ENCODE measurements at regions not wholly inside any gene's neighbourhood (a gene's known extent, or its start where the extent isn't known, plus 50 kb on each side); places are given as distances from the start of the nearest gene placed in this dataset.

DNA sequence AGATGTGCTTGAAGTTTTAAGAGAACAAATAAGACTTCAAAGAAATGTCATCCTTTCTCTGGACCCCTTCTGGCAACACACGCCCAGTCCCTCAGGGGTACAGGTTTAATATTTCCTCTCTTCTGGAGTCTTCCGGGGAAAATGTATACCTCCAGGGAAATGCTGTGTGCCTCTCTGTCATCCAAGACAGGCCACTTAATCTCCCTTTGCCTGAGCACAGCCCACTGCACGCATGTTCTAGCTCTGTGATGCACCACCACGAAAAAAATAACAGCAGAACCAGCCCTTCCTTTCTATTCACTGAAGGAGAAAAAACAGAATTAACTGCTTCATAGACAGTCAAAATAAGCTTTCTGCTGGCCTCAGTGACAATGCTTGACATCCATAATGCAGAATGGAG is 140.1 kb downstream of the RBFOX3 start:
- DNase-seq (ENCODE audit: low spot score): no peak

DNA sequence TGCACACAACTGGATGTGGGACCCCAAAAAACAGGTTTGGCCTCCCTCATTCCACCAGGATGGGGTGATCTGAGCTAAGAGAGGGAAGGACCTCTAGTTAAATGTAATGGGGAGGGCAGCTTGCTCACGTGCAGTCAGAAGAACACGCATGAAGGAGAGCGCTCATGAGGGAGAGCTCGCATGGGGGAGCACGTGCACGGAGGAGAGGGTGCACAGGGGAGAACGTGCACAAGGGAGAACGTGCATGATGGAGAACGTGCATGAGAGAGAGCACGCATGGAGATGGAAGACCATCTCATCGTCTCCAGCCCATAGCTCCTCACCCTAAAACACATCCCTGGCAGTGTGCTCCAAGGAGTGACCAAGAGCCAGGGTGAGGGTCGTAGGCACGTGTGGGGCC is 141.2 kb downstream of the RBFOX3 start:
- DNase-seq (ENCODE audit: low spot score): no peak

DNA sequence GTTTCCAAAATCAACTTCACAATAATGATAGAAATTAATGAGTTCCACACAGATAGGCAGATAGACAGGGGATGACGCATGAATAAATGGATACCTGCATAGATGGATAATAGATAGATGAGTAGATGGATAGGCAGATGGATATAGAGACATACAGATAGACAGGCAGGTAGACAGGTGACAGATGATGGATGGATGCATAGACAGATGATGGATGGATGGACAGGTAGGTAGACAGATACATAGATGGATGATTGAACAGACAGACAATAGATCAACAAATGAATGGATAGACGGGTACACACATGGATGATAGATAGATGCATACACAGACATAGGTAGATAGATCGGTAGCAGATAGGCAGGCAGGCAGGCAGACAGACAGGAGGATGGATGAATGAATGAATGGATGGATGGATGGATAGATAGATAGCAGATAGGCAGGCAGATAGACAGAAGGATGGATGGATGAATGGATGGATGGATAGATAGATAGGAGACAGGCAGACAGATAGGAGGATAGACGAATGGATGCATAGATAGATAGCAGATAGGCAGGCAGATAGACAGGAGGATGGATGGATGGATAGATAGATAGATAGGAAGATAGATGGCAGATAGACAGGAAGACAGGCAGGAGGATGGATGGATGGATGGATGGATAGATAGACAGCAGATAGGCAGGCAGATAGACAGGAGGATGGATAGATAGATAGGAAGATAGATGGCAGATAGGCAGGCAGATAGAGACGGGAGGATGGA is 142.5 kb downstream of the RBFOX3 start:
- DNase-seq (ENCODE audit: low spot score): no peak

DNA sequence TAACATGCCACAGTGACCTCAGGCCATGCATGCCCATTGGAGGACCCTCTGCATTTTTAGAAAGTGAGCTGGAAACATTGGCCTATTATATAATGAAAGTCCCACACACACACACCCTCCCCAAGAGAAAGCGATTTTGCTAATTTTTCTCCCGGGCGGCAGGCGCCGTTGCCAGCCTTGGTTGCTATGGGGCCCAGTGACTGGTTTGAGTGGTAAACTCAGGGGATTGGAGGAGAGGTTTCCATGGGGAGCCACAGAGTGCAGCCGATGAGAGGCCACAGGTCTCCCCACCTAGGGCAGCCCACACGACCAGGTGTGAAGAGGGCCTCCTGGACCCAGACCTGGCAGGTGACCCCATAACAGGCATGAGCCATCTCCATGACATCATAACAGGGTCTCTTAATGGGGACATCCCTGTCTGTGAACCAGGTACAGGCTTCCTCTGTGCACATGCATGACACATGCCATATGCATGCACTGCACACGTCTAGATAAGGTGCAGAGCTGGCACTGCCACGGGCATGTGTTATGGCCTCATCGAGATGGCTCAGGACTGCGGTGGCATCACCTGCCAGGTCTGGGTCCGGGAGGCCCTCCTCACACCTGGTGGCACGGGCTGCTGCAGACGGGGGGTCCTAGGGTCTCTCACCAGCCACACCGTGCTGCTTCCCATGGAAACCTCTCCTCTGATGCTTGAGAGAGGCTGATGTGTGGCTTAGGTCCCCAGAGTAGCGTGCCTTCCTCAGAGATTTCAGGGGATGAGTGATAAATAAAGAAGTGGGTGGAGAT is 144.1 kb downstream of the RBFOX3 start:
- no peak for DNase-seq (ENCODE audit: low spot score)

DNA sequence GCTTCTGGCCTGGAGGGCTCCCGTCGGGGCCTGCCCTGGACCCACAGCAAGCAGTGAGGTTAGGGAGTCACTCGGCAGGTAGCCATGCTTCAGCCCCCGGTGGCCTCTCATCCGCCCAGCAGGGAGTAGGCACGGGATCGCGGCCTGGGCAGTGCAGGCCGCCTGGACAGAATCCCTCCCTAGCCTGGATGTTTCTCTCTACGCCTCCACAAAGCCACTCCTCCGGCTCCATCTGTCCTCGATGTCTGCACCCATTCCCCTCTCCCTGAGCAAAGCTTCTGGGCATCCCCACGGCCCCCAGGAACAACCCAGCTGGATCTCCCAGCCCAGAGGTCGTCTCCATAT is 145.2 kb downstream of the RBFOX3 start:
- no peak for DNase-seq (ENCODE audit: low spot score)

DNA sequence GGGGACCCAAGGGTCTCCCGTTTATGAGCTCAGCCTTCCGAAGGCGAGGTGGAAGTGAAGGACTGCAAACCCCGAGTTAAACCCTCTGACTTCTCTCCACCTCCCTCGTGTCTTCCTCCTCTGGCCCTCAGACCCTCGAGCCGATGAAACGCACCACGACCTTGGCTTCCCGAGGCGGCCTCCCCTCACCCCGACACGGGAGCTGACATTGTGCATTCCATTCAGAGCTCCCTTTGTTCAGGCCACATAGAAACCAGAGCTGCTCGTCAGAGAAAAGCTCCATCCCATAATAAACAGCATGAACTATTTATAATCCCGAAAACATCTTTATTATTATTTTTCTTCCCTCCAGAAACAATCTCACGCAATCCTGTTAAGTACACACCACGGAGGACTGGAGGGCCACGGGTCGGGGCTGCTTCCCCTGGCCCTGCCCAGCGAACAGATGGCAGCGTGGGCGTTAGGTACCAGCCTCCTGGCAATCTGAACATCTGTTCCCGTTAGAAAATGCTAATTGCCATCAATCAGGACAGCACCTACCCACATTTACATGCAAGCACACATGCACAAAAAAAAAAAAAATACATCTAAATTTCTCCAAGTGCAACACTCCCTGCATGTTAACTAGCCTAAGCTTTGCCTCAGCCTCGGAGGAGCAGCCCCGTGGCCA is 145.7 kb downstream of the RBFOX3 start:
- no peak for DNase-seq (ENCODE audit: low spot score)

DNA sequence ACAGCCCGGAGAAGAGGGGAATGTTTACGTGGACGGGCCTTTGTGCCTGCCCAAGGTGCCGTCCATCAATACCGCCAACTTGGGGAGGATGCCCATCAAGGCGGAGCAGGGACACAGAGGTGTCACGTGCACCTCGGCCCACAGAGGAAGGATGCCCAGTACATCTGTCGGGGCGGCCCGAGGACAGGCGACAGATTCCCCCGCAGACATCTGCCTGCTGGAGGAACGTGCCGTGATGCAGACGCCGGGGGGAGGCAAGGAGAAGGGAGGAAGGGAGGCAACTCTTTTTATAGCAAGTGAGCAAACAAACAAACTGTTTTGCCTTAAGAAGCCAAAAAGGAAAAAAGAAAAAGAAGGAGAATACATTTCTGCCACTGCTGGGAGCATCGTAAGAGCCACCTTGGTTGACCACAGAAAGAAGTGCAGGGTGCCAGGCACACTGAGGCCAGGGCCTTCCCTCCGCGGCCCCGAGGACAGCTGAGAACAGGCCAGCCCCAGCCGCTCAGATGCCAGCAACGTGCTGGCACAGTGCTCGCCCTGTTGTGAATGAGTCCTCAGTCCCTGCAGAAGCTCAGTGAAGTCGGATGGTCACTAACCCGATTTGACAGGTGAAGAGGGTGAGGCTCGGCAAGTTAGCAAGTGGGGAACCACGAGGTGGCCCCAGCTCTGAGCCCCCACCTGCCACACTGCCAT is 146.4 kb downstream of the RBFOX3 start:
- DNase-seq (ENCODE audit: low spot score): no peak

DNA sequence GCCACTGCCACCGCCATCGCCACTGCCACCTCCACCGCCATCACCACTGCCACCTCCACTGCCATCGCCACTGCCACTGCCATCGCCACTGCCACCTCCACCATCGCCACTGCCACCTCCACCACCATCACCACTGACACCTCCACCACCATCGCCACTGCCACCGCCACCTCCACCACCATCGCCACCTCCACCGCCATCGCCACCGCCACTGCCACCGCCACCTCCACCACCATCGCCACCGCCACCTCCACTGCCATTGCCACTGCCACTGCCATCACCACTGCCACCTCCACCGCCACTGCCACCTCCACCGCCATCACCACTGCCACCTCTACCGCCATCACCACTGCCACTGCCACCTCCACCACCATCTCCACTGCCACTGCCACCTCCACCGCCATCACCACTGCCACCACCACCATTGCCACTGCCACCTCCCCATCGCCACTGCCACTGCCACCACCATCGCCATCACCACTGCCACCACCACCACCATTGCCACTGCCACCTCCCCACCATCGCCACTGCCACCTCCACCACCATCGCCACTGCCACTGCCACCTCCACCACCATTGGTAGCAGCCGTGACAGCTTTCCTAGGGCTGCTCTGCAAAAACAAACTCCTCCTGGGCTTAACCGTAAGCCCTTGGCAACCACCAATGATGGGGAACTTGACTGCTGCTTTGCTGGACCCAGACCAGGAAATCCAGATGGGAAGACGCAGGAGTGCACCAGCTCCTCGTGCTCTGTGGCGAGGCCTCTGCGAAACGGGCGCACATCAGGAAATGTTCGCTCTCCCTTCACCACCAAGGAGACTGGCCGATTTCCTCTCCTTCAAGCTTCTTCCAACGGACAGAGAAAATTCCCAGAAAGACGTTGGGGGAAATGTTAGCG is 147.2 kb downstream of the RBFOX3 start:
- DNase-seq (ENCODE audit: low spot score): no peak

DNA sequence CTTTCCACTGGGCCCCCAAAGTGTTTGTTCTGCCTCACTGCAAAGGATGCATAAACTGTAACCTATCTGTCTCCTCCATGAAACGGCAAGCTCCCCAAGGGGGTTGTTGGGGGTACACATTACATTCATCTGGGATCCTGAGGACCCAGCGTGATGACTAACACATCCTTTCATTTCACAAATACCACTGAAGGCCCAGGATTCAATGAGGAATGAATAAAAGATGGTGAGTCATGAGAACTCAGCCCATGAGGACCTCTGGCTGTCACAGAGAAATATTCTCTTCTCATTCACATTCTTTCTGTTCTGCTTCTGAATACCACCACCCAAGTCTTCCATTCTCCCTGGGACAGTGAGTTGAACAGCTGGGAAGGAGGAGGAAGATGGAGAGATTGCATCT is 149.8 kb downstream of the RBFOX3 start:
- DNase-seq (ENCODE audit: low spot score): peak; percentile 51

DNA sequence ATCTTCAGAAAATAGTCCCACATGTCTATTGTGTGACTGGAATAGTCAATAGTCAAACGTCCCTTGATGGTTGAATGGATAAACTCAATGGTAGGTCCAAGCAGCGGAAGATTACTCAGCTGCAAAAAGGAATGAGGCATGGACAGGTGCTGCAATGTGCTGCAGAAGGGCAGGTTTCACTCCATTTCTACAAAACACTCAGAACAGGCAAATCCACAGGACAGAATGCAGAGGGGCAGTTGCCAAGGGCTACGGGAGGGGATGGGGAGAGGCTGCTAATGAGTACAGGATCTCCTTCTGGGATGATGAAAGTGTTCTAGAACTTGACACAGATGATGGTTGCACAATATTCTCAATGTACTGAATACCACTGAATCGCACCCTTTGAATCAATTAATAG is 151.0 kb downstream of the RBFOX3 start:
- no peak for DNase-seq (ENCODE audit: low spot score)

DNA sequence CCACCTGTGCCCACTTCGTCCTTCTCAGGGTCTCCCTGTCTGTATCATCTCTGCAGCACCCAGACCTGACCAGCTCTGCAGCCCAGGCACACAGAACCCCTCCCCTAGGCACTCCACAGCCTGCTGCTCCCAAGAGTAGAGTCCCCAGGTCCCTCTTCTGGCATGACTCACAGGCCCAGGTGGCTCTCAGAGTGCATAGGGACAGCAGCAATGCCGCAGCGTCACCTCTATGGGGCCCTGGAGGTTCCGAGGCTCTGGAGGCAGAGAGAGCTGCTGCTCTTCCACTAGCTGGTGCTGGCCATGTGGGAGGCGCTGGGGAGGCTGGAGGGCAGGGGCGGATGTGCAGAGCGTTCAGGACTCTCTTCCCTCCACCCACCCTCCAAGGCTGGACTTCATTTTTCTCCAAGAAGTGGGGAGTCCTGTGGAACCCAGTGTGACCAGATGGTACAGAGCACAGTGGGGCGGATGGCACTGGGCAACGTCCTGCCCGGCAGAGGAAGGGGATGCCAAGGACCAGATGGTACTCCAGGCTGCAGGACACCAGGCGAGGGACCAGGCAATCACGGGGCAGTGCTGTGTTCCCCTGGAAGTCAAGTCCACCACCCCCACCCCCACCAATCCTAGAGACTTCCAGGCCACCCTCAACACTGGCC is 151.7 kb downstream of the RBFOX3 start:
- DNase-seq (ENCODE audit: low spot score): no peak

DNA sequence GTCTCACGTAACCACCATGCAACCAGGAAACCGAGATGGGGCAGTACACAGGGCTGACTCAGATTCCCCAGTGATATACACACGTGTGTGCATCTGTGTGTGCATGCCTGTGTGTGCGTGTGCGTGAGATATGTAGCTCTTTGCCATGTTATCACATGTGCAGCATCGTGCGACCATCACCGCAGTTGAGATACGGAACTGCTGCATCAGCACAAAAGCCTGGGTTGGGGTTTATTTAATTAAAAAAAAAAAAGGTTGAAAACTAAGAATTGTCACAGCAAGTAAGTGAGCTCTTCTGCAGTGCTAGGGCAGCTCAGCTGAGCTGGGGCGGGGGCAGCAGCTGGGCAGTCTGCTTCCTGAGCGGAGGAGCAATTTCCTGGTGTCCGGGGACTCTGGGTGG is 152.5 kb downstream of the RBFOX3 start:
- DNase-seq (ENCODE audit: low spot score): no peak

DNA sequence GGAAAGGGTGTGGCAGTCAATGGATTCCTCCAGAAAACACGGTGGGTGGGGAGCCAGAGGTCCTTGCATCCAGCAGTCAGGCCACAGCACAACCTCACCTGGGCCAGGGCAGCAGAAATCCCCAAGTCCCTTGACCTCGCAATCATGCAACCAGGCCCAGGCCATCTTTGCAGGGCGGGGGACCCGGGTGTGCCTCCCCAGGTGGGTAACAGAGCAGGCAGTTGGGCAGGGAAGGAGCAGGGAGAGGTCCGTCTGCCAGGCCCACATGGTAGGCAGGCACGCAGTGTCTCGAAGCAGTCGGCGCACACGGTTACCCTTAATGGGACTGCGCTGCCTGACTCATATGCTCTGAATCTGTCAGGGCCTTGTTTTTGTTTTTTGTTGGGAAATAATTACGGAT is 153.0 kb downstream of the RBFOX3 start:
- no peak for DNase-seq (ENCODE audit: low spot score)

DNA sequence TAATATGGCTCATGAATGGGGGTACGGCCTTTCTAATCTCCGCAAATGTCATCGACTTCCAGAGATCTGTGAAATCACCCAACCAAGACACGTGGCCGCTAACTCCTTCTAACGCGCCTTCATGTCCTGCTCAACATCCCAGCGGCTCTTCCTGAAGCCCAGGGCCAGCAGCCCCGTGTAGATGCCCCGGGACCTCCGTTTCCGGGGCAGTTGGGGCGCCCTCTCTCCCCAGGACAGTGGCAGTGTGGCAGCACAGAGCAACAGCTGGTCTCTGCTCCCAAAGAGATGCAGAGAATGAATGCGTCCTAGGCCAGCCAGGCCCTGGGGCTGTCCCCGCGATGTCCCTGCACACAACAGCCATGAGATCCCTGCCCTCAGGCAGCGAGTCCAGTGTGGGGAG is 153.5 kb downstream of the RBFOX3 start:
- no peak for DNase-seq (ENCODE audit: low spot score)

DNA sequence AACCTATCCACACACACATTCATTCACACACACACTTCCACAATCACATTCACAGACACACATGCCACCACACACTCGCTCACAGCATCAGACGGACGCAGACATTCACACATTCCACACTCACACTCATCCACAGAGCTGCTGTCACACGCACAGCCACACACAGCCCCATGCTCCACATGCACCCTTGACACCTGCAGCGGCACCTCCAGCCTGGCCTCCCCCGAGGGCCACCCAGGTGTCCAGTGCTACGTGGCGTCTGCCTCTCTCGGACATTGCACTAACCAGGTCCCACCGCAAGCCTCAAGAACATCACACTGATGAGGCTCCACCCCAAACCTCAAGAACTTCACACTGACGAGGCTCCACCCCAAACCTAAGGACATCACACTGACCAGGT is 155.2 kb downstream of the RBFOX3 start:
- DNase-seq (ENCODE audit: low spot score): no peak

DNA sequence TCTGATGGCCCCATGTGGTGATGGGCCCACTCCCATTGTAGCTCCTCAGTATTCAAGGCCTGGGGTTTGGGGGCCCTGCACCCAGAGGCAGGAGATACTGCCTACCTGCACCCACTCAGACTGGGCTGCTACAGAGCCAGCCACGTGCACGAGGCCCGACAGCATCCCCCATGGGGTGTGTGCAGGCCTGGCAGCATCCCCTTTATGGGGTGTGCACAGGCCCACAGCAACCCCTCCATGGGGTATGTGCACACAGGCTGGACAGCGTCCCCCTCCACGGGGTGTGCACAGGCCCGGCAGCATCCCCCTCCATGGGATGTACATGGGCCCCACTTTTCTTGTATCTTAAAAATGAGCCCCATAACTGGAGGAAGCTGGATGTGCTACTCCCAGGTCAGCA is 156.0 kb downstream of the RBFOX3 start:
- DNase-seq (ENCODE audit: low spot score): no peak

DNA sequence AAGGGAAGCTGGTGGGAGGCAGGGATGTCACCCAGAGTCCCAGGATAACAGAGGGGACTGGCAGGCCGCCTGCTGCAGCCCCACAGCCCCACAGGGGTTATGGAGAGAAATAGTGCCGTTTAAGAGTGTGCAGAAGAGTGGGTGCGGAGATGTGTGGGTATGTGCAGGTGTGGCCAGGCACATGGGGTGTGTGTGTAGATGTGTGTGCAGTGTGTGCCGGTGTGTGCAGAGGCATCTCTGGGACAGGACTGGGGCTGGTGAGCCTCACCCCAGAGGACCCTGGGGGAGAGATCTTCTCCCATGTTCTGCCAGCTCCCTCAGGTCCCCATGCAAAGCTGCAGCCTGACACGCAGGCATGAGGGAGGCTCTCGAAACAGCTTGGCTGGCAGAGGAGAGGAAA is 157.4 kb downstream of the RBFOX3 start:
- no peak for DNase-seq (ENCODE audit: low spot score)

DNA sequence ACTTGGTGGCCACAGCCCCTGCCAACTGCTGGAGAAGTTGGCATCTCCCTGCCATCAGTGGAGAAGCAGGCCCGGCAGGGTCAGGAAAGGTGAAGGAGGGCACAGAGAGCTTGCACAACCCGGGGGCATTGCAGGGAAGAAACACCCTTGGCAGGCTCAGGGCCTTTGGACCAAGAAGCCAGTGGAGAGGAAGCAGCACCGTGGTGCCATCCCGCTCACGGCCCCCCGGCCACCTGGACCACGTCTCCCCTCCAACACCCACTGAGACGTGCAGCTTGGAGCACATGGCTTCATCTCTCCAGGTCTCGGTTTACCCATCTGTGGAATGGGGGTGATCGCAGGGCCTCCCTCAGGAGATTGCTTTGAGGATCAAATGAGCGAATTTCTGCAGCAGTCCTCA is 158.1 kb downstream of the RBFOX3 start:
- DNase-seq (ENCODE audit: low spot score): no peak

DNA sequence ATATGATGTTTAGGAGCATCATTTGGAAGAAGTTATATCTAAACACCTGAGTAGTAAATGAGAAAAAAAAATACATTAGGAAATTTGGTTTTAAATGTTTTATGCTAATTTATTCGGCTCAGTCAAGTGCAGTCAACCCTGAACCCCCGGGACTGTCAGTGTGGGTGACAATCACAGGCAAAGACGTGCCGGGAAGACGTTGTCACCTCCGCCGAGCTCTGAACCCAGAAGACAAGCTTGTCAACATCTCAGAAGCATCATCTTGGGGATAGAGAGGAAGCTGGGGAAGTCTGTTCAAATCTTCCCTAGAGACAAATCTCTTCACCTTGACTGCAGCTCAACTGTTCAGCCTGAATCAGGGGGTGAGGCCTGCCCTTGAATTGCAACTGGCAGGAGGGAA is 159.7 kb downstream of the RBFOX3 start:
- DNase-seq (ENCODE audit: low spot score): no peak

DNA sequence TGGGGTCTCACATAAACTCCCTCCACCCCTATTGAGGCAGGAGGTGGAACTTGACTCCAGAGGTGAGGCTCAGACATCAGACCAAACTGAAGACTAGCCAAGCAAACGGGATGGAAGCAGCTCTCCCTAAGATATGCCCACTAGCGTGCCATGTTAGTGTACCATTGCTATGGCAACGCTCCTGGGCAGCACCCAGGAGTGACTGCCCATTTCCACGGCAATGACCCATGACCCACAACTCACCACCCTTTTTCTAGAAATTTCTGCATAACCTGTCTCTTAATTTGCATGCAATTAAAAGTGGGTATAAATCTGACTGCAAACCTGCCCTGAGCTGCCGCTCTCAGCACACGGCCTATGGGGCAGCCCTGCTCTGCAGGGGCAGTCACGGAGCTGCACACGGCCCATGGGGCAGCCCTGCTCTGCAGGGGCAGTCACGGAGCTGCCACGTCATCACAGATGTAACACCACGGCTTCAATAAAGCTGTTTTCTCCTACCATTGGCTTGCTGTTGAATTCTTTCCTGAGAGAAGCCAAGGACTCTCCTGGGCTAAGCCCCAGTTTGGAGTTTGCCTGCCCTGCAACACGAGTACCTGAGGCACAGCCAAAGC is 164.3 kb downstream of the RBFOX3 start:
- no peak for DNase-seq (ENCODE audit: low spot score)

DNA sequence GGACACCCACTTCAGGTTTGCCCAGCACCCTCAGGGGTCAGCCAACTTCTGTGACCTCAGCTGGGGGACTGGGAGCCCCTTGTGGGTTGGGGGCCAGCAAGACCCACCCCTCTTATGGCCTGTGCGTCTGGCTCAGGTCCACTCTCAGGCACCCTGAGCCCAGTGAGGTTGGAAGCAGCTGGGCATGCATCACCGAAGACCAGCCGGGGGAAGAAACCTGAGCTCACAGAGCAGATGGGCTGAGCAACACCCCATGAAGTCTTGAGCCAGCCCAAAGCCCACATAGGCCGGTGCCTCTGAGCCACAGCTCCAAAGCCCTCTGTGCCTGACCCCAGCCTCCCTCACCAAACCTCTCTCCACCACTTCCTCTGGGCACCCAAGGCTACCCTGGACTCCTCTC is 166.7 kb downstream of the RBFOX3 start:
- DNase-seq (ENCODE audit: low spot score): no peak

All from GM03348 (cell line).